ENCODE measurements at regions not wholly inside any gene's neighbourhood (a gene's known extent, or its start where the extent isn't known, plus 50 kb on each side); places are given as distances from the start of the nearest gene placed in this dataset.

DNA sequence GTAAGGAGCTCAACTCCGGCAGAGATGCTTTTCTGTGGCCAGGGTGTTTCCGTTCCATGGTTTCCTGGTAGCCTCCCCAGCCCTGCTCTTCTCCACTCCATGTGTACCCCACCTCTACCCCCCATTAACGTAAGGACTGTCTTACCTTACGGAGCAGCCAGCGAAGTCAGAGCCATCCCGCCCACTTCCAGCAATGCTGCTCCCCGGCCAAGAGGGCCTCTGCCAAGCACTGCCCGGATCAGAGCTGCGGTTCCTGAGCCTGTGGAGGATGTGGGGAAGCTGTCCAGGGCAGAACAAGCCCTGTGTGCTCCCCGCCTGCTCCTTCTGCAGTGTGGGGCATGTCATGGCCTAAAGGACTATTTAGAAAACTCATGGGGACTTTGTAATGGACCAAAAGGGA lies 261.2 kb downstream of the GADD45G start:
- Mint-ChIP-seq H3K4me1 (peaks cover 11% of the 10 kb centered on the region), H3K4me3 (no peak overlapping the region), H3K27ac (no peak overlapping the region), H3K36me3 (ENCODE audit: low read depth) (no peaks in the 10 kb centered on the region), H3K27me3 (ENCODE audit: insufficient read depth) (no peaks in the 10 kb centered on the region), H3K9me3 (no peaks in the 10 kb centered on the region)
- Histone ChIP-seq H3K9ac (ENCODE audit: extremely low read depth, low read length, poor library complexity, severe bottlenecking) (no peak overlapping the region), H3K4me1 (ENCODE audit: control insufficient read depth, insufficient read depth, low read length) (peaks cover 7% of the 10 kb centered on the region), H3K4me3 (ENCODE audit: low read length) (no peak overlapping the region), H3K36me3 (ENCODE audit: control insufficient read depth, insufficient read depth, low read length) (no peaks in the 10 kb centered on the region), H3K27ac (ENCODE audit: low read depth, low read length) (no peak overlapping the region), H3K27me3 (ENCODE audit: control insufficient read depth, insufficient read depth, low read length, poor library complexity, severe bottlenecking) (no peaks in the 10 kb centered on the region), H3K9me3 (ENCODE audit: control insufficient read depth, low read length) (no peaks in the 10 kb centered on the region)
- DNase-seq: no peak
- TF ChIP-seq, protein P1, sequence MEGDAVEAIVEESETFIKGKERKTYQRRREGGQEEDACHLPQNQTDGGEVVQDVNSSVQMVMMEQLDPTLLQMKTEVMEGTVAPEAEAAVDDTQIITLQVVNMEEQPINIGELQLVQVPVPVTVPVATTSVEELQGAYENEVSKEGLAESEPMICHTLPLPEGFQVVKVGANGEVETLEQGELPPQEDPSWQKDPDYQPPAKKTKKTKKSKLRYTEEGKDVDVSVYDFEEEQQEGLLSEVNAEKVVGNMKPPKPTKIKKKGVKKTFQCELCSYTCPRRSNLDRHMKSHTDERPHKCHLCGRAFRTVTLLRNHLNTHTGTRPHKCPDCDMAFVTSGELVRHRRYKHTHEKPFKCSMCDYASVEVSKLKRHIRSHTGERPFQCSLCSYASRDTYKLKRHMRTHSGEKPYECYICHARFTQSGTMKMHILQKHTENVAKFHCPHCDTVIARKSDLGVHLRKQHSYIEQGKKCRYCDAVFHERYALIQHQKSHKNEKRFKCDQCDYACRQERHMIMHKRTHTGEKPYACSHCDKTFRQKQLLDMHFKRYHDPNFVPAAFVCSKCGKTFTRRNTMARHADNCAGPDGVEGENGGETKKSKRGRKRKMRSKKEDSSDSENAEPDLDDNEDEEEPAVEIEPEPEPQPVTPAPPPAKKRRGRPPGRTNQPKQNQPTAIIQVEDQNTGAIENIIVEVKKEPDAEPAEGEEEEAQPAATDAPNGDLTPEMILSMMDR (conservative IDR thresholded peaks at IDR 0.05): no peak
- WGBS, 2 experiments (ENCODE audit: insufficient coverage in 1 of 2, insufficient read length in 1 of 2): 92 to 100% methylated on average over 1 to 10 of the region's 10 CpGs

DNA sequence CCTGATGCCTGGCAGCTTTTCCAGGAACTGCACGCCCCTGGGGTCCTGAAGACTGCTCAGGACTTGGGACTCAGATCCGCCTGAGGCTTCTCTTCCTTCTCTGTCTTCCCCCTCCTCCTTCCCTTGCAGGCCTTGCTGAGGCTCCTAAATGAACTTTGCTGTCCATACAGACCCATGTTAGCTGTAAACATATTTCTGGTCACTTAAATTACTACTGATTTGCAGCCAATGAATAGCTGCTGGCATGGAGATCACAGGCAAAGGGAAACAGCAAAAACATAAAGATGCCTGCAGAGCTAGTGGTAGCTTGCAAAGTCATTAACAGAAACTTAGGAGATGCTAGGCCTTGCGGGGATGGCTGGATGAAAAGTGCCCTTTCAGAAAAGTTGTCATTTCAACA lies 261.9 kb downstream of the GADD45G start:
- WGBS, 2 experiments (ENCODE audit: insufficient coverage in 1 of 2, insufficient read length in 1 of 2): 95 to 100% methylated on average over 1 to 3 of the region's 3 CpGs
- Mint-ChIP-seq H3K9me3 (no peaks in the 10 kb centered on the region), H3K36me3 (ENCODE audit: low read depth) (no peaks in the 10 kb centered on the region)

DNA sequence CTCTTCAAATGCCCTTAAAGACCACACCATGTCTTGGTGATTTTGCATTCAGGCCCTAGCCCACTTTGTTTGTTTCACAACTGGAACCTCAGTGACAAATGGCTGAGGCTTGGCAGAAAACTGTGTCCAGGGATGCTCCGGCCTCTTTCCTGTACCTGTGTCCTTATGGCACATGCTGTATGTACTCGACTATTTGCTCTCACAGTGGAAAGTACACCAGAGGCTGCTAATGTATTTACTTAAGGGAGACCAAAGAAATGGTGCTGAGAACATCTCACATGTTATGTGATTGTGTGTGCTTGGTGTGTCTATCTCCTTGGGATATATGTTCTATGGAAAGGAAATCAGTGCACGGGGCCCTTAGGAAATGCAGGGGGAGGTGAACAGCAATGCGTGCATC lies 263.3 kb downstream of the GADD45G start:
- H3K27ac ChIP-seq (ENCODE audit: low read depth, low read length): no peak overlapping the region
- H3K27me3 Mint-ChIP-seq (ENCODE audit: insufficient read depth): peaks cover 1% of the 10 kb centered on the region
- H3K27ac Mint-ChIP-seq: no peak overlapping the region
- H3K27me3 ChIP-seq (ENCODE audit: control insufficient read depth, insufficient read depth, low read length, poor library complexity, severe bottlenecking): no peaks in the 10 kb centered on the region
- no peaks in the 10 kb centered on the region for H3K36me3 Mint-ChIP-seq (ENCODE audit: low read depth)
- no peak overlapping the region for H3K4me3 Mint-ChIP-seq
- no peak overlapping the region for H3K9ac ChIP-seq (ENCODE audit: extremely low read depth, low read length, poor library complexity, severe bottlenecking)
- no peak overlapping the region for H3K4me3 ChIP-seq (ENCODE audit: low read length)
- TF ChIP-seq, protein P1 (conservative IDR thresholded peaks at IDR 0.05): no peak
- peaks cover under 1% of the 10 kb centered on the region for H3K4me1 Mint-ChIP-seq
- H3K9me3 Mint-ChIP-seq: no peaks in the 10 kb centered on the region
- no peaks in the 10 kb centered on the region for H3K36me3 ChIP-seq (ENCODE audit: control insufficient read depth, insufficient read depth, low read length)
- DNase-seq: no peak
- no peaks in the 10 kb centered on the region for H3K4me1 ChIP-seq (ENCODE audit: control insufficient read depth, insufficient read depth, low read length)
- WGBS, 2 experiments (ENCODE audit: insufficient coverage in 1 of 2, insufficient read length in 1 of 2): 96 to 97% methylated on average over 4 of the region's 4 CpGs
- H3K9me3 ChIP-seq (ENCODE audit: control insufficient read depth, low read length): no peaks in the 10 kb centered on the region

More for the DNA sequence above, 261.9 kb downstream of the GADD45G start:
- Histone ChIP-seq H3K36me3 (ENCODE audit: control insufficient read depth, insufficient read depth, low read length) (no peaks in the 10 kb centered on the region), H3K9ac (ENCODE audit: extremely low read depth, low read length, poor library complexity, severe bottlenecking) (no peak overlapping the region), H3K4me1 (ENCODE audit: control insufficient read depth, insufficient read depth, low read length) (peaks cover 7% of the 10 kb centered on the region), H3K27me3 (ENCODE audit: control insufficient read depth, insufficient read depth, low read length, poor library complexity, severe bottlenecking) (no peaks in the 10 kb centered on the region), H3K27ac (ENCODE audit: low read depth, low read length) (no peak overlapping the region), H3K9me3 (ENCODE audit: control insufficient read depth, low read length) (no peaks in the 10 kb centered on the region), H3K4me3 (ENCODE audit: low read length) (no peak overlapping the region)
- Mint-ChIP-seq H3K27me3 (ENCODE audit: insufficient read depth) (no peaks in the 10 kb centered on the region), H3K27ac (no peak overlapping the region), H3K4me1 (peaks cover 11% of the 10 kb centered on the region), H3K4me3 (no peak overlapping the region)
- TF ChIP-seq, protein P1 (conservative IDR thresholded peaks at IDR 0.05): no peak
- DNase-seq: no peak

Measured in endodermal cell (in vitro differentiated cells).